Stimulated activated CD4-positive, alpha-beta T cell treated with anti-CD3 and anti-CD28 coated beads, Interleukin-2, amount 100 ng/mL, for 48 hours (primary cell): ENCODE measurements at regions not wholly inside any gene's neighbourhood (a gene's known extent, or its start where the extent isn't known, plus 50 kb on each side); places are given as distances from the start of the nearest gene placed in this dataset.
"Not testable (repeated sequence)": the region's sequence is repeated elsewhere in the genome, so short reads cannot be mapped to it uniquely, and the experiment has no call there.

ENCODE experiments used
- DNase-seq, 2 donors: peaks; one replicate each; pipeline ENCODE4 v3.0.0-alpha.2; 2020

DNA sequence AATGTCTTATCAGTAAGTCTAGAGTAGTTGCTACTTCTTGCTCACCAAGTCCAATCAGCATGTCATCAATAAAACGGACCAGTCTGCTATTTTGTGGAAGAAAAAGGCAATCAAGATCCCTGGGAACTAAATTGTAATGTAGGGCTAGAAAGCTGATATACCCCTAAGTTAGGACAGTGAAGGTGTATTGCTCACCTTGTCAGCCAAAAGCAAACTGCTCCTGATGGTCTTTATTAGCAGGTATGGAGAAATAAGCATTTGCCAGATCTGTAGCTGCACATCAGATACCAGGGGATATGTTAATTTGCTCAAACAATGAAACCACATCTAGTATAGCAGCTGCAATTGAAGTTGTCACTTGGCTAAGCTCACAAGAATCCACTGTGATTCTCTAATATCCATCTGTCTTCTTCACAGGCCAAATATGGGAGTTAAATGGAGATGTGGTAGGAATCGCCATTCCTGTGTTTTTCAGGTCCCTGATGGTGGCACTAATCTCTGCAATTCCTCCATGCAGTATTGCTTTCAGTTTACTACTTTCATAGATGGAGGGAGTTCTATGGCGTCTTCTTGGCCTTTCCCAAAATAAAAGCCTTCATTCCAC is 75.0 kb downstream of the TMEM237 start:
- no peak for DNase-seq

GRCh38 chr2:201559067-201559710 is 84.1 kb downstream of the TMEM237 start:
- DNase-seq: no peak

DNA sequence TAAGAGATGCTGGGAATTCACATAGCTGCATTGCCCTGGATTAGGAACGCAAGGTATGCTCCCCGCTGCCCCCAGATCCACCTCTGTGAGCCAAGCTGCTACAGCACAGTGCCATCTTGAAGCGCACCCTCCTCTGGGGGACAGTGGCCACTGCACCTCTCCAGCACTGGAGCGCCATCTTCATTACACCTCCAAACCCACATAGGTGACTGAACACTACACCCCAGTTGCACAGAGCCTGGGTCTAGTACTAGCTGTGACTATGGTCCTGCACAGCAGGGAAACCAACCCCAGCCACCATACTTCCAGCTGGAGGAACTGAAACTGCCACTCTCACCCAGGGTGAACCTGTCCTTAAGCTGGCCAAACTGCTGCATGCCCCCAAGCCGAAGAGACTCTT is 84.6 kb downstream of the TMEM237 start:
- no peak for DNase-seq

DNA sequence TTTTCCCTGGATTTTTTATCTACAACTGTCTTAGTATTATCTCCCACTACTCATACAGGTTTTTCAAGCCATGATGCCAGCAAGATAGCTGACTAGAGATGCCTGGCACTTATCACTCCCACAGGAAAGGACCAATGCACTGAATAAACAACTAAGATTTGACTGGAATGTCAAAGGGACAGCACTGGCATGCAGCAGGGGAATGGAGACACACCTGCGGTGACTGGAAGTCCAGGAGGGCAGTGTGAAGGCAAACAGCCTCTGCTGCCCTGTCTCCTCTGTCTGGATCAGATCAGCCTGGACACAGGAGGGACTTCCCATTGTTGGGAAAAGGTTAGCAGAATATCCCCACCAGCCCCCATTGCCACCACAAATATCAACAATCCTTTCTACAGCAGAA is 85.1 kb downstream of the TMEM237 start:
- no peak for DNase-seq

DNA sequence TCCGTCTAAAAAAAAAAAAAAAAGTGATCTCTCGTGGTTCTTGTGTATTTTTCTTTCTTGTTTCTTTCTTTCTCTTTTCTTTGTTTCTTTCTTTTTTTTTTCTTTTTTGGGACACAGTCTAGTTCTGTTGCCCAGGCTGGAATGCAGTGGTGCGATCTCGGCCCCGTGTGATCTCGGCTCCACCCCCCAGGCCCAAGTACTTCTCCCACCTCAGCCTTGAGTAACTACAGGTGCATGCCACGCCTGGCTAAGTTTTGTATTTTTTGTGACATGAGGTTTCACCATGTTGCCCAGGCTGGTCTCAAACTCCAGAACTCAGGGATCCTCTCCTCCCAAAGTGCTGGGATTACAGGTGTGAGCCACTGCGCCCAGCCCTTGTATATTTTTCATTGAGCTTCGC is 91.4 kb downstream of the TMEM237 start:
- DNase-seq: no peak

GRCh38 chr2:201546576-201546975 is 95.0 kb downstream of the STRADB start:
- DNase-seq: no peak

GRCh38 chr2:201542291-201542690 is 90.8 kb downstream of the STRADB start:
- no peak for DNase-seq

DNA sequence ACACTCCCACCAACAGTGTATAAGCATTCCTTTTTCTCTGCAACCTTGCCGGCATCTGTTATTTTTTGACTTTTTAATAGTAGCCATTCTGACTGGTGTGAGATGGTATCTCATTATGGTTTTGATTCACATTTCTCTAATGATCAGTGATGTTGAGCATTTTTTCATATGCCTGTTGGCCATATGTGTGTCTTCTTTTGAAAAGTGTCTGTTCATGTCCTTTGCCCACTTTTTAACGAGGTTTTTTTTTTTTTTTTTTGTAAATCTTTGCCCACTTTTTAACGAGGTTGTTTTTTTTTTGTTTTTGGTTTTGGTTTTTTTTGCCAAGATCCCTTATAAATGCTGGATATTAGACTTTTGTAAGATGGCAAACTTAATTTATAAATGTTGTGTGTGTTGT is 87.7 kb downstream of the STRADB start:
- not testable (repeated sequence) for DNase-seq

- no peak for DNase-seq
Observed at GRCh38 chr2:201538025-201538424, 86.5 kb downstream of the STRADB start.

DNA sequence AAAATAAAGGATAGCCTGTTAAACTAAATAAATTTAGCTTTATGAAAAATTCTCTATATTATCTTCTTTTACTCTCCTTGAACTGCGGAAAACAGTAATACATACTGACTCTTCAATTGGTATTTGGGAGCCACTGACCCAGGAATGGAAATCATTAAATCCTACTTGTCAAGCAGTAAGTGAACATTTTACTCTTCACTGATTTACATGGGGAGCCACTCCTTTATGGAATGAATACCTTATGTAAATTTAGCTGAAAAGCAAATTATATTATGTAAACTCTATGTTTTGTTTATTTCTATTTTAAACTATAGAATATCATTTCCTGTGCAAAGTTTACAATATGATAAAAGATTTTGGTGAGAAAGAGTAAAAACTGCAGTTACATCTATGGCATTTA is 85.2 kb downstream of the STRADB start:
- no peak for DNase-seq

- DNase-seq: no peak
Observed at GRCh38 chr2:201536046-201536445, 84.5 kb downstream of the STRADB start.

DNA sequence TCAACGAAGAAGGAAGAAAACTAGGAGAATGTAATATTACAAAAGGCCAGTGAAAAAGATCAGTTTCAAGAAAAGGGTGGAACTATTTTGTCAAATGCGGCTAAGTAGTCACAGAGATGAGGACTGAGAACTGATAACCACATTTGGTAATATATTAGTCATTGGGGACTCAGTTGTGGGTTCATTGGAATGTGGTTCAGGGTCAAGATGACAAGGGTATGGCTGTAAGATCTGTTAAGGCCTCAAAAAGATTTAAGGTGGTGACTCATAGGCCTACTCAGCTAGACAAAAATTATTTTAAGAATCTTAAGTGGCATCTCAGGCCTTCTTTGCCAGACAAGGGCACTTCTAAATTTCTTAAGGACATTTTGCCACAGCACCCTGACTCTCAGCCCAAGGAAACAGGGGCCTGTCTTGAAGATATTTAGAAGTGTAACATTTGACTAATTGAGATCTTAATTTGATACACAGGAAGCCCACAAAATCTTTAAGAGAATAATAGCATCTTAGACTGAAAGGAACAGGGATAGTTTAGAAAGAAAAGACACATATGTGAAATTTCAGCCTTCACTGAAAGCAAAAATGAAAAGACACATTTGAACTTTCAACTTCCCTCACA is 81.3 kb downstream of the STRADB start:
- peak in 1 of 2 donors; percentile 1 for DNase-seq
